HL-60/S4 treated with retinoic acid at 250 ng/mL for 4 days and 3 days (cell line): ENCODE measurements at regions not wholly inside any gene's neighbourhood (a gene's known extent, or its start where the extent isn't known, plus 50 kb on each side); places are given as distances from the start of the nearest gene placed in this dataset.

ENCODE experiments used
- in situ Hi-C: fragments of 300-500 bp; cut with MboI; formaldehyde crosslinking; loops from 2 replicates; pipeline ENCODE4 v1.7.0; 2022; ENCODE audit warnings: low sequenced_read_pairs

DNA sequence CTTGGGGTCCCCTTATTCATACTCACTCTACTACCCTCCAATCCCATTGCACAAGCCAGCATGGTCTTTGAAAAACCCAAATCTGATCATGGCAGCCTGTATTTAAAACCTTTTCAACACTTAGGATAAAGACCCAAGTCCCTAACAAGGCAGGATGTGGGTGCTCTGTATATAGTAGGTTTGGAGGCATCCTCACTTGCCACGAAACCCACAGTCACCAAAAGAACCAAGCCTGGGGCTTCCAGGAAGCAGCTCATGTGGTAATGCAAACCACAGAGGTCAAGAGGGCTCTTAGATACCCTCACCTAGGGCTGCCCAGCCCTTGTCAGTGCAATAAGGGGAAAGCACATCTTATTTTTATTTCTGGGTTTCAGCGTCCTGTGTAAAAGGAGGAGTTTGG is 218.6 kb upstream of the ASIC2 start:
- in situ Hi-C loops: no loop called here

GRCh38 chr17:33512113-33512512 is 219.0 kb upstream of the ASIC2 start:
- in situ Hi-C loops: no loop called here

- in situ Hi-C loops: no loop called here
Measured at GRCh38 chr17:33513769-33514168, 220.7 kb upstream of the ASIC2 start.

DNA sequence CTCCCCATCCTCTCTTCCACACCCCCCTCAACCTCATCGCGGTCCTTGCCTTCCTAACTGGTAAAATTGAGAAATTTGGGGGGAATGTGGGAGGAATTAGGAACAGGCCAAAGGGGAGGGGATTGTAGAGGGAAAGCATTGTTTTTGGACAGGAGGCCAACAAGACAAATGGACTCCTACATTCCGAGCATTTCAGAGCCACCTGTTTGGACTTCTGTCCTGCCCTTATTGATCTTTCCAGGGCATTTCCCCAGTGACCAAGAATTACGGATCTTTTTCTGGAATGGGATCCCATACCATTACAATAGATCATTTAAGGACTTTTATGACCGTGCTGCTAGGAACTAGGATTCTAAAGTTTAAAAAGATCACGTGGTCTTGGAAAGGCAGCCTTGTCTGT is 221.3 kb upstream of the ASIC2 start:
- in situ Hi-C loops: no loop called here

DNA sequence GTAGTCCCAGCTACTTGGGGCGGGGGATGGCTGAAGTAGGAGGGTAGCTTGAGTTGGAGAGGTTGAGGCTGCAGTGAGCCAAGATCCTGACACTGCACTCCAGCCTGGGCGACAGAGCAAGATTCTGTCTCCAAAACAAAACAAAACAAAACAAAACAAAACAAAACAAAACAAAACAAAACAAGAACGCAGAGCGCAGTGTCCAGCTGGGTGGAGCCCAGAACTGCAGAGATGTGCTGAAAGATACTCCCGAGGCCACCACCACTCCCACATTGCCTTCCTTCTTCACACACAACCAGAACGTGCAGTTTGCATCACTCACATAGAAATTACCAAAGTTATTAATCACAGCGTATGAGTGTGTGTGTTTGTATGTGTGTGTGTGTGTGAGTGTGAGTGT is 222.9 kb upstream of the ASIC2 start:
- in situ Hi-C loops: no loop called here

DNA sequence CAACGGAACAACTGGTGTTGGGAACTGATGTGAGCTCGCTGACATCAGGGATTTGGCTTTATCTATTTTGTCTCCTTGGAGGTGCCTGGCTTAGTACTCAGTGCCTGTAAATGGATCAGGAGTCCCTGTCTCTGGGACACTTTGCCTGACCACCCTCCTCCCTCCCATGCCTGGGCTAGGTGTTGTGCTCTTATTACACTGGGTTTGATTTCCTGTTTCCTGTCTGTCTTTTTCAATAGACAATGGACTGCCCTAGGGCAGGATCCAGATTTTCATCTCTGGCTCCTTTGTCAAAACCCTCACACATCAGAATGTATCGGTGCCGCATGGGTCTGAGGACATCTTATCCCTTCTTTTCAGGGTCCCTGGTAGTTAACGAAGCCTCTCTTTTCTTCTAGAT is 223.6 kb upstream of the ASIC2 start:
- in situ Hi-C loops: no loop called here

DNA sequence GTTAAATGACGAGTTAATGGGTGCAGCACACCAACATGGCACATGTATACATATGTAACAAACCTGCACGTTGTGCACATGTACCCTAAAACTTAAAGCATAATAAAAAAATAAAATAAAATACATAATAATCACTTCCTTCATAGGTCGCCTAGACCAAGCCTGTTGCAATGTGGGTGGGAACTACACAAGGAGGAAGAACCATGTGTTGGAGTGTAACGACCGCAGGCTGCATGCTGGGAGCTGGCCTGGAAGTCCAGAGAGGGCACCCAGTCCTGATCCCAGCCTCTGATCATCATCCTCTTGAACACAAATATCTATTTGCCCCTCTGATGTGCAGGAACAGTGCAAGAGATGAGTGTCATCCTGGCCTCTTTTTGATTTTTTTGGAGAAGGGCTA is 224.7 kb upstream of the ASIC2 start:
- in situ Hi-C loops: no loop called here

GRCh38 chr17:33519692-33520091 is 226.6 kb upstream of the ASIC2 start:
- in situ Hi-C loops: no loop called here

DNA sequence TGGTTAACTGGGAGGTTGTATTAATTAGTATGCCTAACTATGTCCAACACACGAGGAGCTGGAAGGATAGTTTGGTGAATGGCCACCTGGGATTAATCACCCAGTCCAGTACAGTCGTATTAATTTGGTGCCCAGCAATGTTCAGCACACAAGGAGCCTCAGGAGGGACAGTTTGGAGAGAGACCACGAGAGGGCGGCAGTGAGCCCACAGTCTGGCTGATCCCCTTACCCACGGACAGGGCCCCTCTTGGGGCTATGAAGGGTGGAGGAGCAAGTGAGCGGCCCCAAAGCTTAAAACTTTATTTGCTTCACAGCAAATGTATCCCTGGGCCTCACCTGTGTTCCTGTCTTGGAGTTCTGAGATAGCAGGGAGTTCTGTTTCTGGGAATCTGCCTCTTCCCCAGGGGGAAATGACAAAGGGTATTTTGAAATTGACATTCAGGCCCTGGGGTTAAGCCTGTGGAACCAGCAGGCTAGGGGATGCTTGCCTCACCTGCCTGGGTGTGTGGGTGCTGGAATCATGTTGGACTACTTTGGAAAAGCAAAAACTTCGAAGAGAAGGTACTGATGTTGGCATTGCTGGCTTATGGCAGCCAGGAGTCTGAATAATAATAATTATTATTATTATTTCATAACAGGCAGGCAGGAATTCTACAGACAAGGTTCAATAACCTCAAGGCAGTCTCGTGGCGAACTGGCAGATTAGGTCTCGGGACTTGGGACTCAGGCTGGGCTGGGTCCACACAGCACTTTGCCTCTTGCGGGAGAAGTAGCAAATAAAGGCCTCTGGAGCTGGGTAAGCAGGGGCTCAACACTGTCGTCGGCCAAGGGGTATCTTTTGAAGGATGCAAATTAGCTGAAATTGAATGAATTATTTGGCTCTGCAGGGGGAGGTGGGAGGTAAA is 227.6 kb upstream of the ASIC2 start:
- in situ Hi-C loops: no loop called here

- in situ Hi-C loops: no loop called here
Measured at GRCh38 chr17:33521784-33522183, 228.7 kb upstream of the ASIC2 start.

GRCh38 chr17:33522623-33523022 is 229.5 kb upstream of the ASIC2 start:
- in situ Hi-C loops: no loop called here

DNA sequence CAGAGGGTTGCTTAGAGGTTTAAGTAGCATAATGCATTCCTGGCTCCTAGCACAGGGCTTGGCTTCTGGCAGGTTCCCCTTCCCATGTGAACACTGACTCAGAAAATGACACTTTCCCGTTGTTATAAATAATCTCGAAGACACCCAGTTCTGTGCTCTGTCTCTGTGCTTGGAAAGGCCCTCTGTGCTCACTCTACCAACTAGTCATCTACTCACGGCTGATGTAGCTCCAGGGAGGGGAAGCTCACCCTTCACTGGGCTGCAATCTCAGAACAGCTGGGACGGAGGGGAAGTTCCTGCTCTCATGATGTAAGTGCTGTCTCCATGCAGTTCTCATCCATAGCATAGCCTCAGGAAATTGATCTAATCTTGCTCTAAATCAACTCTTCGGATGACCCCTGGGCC is 230.5 kb upstream of the ASIC2 start:
- in situ Hi-C loops: no loop called here

- in situ Hi-C loops: no loop called here
Measured at GRCh38 chr17:33525186-33525585, 232.1 kb upstream of the ASIC2 start.

DNA sequence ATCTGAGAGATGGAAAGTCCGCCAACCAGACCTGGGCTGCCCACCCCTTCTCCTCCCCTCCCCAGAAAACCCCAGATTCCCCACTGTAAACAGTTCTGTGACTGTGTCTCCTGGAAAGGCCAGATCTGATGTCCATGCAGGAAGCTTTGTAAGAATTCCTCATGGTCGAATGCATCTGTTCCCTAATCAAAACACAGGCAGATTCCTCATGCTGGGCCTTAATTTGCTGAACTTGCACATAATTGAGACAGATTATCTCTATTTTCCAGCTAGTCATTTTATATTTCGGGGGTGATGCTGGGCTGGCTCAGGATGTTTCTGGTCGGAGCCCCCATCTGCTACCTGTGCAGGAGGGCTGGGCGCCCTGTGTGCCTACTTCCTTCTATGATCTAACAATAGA is 233.6 kb upstream of the ASIC2 start:
- in situ Hi-C loops: no loop called here

DNA sequence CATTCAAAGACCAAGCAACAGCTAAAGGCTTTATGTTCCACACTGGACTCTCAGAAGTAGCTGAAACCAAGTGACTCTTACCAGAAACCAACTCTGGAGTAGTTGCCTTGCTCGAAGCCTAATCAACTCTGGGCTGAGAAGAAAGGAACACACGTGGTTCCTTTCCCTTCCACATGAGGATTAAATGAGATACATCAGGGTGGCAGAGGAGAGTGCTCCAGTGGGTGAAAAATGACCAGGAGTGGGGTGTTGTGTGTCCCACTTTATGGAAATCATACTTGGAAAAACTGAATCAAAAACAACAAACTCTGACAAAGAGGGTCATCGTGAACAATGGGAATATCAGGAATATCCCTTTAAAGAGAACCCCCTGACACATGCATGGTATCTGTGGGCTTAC is 234.2 kb upstream of the ASIC2 start:
- in situ Hi-C loops: no loop called here

GRCh38 chr17:33528846-33529245 is 235.8 kb upstream of the ASIC2 start:
- in situ Hi-C loops: no loop called here

DNA sequence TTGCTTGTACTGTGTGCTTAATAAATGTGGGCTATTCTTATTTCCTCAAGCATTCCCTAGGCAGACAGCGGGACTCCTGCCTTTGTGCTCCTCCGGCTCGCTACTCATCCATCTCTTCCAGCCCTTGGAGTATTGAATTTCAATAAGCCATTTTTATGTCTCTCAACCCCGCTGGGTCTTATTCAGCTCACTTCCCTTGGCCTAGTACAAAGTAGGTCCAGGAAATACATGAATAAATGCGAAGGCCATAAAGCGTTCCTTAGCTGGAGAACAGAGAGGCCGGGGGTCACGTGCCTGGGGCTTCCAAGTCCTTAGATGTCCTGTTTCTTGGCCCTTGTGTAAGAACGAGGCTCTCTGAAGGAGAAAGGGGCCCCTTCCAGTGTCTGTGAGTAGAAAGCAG is 236.7 kb upstream of the ASIC2 start:
- in situ Hi-C loops: no loop called here

DNA sequence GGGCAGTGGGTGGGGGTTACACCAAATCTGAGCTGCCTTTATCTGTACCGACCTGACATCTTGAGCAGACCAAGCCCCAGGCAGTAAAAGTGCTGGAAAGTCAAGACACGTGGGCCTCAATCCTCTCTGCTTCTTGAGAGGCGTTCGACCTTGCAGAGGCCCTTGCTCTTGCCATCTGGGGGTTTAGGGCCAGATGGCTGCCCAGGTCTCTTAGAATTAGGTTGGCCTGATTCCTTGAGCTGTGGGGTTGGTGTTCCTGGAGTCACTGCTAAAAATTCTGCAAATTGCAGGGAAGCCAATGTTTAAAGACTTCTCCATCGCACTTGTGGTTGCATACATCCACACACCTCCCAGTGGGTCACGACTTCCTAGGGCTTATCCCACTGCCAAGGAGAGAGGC is 238.2 kb upstream of the ASIC2 start:
- in situ Hi-C loops: no loop called here

GRCh38 chr17:33534087-33534486 is 241.0 kb upstream of the ASIC2 start:
- in situ Hi-C loops: no loop called here

DNA sequence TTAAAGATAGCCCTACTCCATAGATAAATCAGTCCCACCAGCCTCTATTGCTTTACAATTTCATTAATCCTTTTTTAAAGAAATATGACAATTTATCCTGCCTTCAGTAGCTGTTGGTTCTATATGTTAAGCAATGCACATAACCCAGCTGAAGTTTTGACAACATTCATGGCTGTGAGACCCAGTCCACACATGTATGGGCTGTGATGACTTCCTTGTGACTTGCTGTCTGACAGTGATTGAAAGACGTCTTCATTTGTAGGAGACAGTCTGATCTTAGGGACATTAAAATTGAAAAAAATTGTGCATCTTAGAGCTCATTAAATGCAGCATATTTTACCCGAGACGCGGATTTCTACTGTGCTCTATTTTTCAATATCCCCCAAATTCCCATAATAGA is 252.0 kb upstream of the ASIC2 start:
- in situ Hi-C loops: no loop called here

GRCh38 chr17:33550261-33550660 is 257.2 kb upstream of the ASIC2 start:
- in situ Hi-C loops: no loop called here

DNA sequence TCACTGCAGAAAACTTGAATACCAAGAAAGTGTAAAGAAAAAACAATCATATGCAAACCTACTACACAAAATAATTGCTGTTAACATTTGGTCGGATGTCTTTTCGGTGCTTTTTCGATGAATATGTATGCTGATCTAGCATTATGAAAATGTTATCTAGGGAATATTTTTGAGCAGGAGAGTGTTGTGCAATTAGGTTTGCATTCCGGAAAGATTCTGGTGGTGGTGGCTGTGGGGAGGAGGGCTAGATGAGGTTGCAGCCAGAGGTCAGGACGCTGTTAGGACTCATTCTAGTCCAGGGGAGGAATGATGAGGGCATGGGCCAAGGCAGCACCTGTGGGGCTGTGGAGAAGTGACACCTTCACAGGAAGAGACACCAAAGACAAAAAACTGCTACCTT is 258.0 kb upstream of the ASIC2 start:
- in situ Hi-C loops: no loop called here

DNA sequence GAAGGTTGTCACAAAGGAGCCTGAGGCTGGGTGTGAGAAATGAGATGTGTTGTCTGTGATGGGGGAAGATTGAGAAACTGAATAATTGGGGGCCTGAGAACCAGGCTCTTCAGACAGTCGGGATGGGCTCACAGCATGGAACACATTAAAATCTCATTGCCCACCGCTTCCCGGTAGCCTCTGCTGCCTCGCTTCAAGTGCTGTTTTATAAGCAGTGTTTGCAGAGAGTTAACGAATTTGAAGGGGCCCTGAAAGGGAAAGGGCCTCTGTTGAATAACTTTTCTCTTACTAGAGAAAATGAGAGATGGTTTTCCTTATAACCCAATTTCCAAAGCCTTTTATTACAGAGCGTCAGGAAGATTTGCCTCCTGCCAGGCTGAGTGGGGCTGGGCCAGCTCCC is 258.8 kb upstream of the ASIC2 start:
- in situ Hi-C loops: no loop called here
